Inflammatory macrophage (primary cell): ENCODE measurements at regions not wholly inside any gene's neighbourhood (a gene's known extent, or its start where the extent isn't known, plus 50 kb on each side); places are given as distances from the start of the nearest gene placed in this dataset.
"Not testable (repeated sequence)": the region's sequence is repeated elsewhere in the genome, so short reads cannot be mapped to it uniquely, and the experiment has no call there.

Experiments used
- DNase-seq, 2 donors: peaks; one replicate each; pipeline ENCODE4 v3.0.0-alpha.2; 2020 to 2022

DNA sequence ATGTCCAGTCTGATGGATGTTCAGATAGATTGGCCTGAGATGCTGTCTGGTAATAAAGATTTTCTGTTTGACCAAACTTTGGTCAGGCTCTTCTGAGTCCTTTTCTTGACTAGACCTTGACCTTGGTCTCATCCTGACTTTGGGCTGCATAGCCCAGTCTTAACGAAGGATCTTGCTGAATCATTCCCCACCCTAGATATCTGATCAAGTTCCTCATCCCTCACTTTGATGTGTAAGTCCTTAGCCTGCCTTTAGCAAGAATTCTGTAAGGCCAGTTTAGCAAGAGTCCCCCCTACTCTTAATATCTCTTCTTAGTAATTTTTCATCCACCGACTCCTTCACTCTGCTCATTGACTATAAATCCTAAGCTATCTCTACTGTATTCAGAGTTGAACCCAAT lies 244.4 kb upstream of the JADE1 start:
- no peak for DNase-seq

DNA sequence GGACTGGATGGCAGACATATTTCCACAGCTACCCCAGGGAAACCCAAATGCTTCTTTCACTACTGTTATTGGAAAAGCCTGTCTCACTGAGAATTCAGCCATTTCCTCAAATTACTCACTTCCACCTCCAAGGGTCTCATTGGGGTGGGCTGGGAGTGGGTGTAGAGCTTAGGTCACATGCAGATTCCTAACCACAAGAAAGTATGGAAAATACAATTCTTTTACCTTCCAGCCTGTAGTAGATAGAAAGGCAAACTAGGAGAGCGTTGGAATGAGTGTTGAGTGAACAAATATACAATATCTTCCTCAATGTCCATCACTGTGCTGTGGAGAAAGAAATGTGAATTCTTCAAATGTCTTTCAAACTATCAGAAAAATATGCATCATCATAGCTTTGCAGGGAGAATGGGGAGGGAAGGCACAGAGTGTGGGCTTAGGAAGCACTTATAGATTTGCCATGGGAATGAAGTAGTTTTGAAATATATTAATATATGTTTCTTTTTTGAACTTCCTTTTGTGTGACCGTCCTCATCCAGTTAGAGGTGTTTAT lies 245.3 kb upstream of the JADE1 start:
- DNase-seq = no peak

DNA sequence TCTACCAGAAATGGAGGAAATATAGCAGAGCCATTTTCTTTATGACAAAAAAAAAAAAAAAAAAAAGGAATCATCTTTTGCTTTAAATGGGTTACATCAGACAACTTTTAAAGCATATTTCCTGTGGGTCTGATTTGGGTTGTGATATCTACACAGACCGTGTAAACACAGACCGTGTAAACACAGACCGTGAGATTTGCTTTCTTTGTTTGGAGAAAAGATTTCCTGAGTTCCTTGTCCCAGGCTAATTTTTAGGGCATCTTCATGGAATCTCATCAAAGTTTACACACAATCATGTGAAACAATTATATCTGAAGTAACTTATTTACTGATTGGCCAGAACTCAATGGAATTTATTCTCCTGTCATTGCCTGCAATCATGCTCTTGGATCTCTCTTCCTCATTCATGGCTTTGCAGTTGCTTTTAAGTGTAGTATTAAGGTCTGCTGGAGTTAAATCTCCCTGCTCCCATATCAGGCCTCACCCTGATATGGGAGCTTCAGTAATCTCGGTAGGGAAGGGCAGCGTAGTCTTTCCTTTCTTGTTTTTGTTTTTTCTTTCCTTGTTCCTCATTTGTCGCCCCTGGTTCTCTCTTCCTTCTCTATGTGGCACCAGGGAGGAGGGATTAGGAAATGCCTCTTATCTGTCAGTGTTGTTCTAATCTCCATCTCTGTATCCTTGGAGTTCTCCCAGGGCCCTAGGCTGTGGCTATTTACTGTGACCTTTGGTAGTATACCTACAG lies 248.6 kb upstream of the JADE1 start:
- DNase-seq = peak in 1 of 2 donors; percentile 19

DNA sequence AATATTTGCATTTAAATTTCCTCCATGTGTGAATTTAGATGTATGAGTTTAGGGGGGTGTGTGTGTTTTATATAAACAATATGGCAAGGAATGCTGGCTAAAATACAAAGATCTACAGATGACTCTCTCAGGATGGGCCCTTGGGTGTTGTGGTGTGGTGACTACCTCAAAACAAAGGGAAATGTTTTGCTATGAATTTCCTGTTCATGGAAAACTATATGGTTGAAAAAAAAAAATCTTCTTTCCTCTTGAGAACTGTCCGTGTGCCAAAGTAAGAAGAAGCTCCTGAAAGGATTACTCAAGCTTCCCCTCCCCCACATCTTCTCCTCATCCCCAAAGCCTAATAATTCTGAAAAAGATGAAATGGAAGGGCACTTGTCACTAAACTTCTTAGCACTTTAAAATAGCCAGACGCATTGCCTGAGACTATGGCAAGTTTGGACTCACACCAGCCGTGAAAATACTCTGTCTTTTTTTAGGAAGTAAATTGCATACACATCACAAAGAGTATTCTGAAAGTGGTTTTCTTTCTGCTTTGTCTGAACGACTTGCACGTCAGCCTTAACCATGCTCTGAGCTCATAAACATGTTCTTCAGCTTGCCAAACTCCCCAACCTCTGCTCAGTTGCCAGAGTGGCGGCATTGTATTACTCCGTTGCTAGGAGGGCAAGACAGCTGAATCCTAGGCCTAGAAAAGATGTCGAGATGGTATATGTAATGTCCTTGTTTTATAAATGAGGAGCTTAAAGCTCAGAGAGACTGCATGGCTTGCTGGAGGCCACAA lies 250.4 kb upstream of the JADE1 start:
- DNase-seq = no peak

DNA sequence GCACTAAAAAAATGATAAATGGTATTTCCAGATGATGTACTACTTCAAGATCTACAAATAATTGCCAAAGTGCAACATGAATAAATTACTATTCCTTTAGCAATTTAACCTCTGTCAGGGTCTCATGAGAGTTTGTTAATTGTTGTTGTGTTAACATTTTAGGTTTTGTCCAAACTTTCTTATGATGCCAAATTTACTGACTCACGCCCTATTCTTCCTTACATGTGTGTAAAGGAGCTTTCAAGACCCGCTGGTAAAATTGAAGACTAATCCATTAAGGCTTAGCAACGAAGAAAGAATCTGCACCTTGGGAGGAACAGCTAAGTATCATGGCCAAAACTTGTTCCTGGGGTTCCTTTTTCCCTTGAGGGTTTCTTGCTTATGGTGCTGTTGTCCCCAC lies 252.7 kb upstream of the JADE1 start:
- DNase-seq = no peak

DNA sequence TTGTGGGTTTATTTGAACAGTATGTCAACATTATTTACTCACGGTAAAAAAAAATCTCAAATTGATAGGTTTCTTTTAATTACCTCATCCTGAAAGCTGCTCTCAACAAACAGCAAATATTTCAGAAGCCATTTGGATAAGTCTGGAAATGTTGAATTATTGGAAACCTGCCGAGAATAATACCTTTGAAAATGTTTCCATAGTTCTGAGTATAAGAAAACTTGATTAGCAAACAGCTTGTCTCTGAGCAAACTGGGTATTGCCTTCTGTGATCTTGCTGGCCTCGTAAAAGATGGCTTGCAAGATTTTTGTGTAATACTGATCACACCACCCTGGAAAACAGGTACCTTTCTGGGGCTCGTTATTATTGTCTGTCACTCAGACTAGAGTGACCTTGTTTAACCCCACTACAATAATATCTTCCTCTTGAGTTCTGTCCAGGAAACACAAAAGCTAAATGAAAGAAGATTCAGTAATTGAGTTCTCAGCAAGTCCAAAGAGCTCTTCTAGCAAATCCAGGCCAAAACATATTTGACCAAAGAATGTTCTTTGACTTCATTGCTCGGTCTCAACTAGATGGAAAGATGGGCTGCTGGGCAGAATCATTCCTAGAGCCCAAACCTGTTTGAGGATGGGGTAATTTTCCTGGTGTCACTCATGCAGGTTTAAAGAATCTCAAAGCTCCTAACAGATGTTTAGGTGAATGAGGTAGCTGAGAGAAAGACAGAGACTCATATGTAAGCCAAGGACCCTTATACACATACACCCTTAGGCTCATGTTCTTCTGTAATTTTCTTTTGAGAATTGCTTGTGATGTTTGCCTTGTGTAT lies 255.6 kb upstream of the JADE1 start:
- no peak for DNase-seq

DNA sequence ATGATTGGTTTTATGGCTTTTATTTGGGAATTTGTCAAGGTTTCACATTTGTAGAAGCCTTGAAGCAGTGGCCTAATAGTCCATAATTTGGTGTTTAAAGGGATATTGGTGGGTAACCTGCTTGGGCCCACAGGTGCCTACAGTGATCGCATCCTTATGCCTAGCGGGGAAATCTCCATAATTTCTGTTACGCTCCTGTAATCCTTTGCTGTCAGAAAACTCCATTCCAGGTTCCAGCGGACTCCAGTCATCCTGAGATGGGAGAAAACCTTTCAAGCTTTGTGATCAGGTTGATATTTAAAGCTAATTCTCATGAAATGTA lies 257.0 kb upstream of the JADE1 start:
- no peak for DNase-seq

DNA sequence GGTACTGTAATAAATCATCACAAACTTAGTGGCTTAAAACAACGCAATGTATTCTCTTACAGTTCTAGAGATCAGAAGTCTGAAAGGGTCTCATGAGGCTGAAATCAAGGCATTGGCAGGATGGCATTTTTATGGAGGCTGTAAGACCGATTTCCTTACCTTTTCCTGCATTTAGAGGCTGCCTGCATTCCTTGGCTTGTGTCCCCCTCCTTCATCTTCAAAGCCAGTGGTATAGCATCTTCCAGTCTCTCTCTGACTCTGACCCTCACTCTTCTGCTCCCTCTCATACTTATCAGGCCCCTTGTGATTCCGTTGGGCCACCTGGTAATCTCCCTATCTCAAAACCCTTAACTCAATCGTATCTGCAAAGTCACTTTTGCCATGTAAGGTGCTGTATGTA lies 258.2 kb upstream of the JADE1 start:
- no peak for DNase-seq

DNA sequence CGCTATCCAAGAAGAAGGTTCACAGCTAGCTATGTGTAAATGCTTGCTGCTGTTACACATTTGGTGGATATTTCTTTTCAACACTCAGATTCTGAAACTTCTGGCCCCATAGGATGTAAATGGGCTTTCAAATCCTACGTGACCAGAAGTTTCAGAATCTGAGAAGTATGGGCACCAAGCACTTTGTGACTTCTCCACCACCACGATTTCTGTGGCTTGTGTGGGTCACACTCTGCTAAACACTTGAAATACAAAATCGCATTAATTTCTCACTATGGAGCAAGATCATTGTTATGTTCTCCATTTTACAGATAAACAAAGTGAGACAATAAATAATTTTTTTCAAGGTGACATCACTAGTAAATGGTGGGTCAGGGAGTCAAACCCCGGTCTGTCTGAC lies 259.4 kb upstream of the JADE1 start:
- no peak for DNase-seq

DNA sequence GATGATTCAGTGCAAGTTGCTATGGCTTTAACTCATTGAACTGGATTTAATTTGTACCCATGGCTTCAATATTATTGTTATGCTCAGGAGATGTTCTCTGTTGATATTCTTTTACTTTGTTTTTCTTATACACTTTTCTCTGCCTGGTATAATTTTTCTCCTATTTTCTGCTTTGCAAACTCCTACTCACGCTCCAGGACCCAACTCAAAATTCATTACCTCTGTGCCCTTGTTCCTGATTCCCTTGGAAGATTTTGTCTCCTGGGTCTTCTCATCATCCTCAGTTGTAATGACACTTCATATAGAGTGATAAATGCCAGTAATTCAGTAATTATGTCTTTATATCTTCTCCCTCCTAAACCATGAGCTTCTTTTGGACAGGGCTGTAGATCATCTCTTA lies 259.9 kb upstream of the JADE1 start:
- no peak for DNase-seq

DNA sequence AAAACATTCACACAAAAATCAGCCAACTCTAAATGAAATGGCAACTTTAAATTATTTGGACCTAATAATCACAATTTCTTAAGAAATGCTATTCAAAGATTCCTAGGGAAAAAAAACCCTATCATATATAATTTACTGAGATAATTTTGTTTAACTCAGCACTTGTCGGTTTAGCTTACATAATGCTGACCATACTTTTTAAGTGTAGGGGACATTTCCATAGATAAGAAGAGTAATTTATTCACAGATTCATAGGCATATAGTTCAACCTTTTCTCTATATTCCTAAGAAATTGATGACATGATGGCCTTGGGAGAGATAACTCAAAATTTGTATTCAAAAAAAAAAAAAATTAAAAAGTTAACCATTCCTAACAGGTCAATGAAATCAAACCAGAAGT lies 260.8 kb upstream of the PGRMC2 start:
- DNase-seq = no peak

DNA sequence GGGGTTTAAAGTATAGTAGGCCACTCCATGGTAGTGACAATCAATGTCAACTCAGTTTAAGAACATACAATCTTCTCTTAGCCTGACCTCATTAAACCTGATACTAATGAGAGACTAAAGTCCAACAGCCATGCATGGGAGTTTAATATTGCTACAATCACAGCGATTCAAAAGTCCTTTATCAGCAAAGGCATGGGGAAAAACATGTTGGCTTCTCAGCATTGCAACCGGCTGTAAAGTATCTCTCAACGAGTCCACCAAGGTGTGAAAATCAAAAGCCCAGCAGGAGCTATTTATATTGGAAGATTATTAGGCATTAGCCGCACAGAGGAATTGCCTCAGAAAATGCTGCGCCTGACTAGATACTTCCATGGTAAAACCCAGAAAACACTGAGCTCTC lies 256.7 kb upstream of the PGRMC2 start:
- DNase-seq = no peak

DNA sequence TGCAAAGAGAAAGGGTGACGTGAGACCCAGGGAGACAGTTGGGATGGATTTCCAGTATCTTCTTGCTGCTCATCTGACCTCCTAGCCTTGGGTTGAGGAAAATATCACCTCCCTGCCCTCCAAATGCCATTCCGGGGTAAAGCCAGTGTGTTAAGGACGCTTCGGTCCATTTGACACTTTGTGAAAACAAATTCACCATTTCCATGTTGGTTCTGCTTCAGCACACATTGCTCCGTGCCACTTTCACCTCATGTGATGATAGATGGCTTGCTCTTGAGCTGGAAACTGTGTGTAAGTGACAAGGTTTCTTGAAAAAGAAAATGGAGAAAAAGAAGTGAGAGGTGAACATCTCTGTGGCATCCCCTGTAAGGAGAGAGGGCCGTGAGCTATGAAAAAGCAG lies 256.1 kb upstream of the PGRMC2 start:
- DNase-seq = no peak

DNA sequence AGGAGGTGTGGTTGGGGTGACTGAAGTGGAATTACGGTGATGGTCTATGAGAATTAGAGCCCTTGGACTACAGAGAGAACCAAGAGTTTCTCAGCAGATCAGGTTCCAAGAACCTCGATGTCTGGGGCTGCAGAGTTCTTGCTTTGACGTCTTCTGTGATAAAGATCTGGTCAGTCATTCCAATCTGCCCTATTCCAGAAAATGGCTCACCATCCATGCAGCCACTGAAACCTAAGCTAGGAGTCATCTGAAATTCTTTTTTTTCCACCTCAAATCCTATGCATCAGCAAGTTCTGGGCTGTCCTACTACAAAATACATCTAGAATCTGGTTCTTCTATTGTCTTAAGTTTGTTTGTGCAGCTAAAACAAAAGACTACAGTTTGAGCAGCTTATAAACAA lies 254.4 kb upstream of the PGRMC2 start:
- DNase-seq = no peak

DNA sequence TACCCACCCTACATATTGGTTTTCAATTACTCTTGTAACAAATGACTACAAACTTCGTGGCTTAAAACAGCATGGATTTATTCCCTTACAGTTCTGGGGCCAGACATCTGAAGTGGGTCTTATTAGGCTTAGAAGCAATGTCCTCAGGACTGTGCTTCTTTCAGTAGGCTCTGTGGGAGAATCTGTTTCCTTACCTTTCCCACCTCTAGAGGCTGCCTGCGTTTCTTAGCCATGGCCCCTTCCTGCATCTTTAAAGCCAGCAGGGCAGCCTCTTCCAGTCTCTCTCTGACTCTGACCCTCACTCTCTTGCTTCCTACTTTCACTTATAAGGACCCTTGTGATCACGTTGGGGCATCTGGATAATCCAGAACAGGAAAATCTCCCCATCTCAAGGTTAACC lies 252.5 kb upstream of the PGRMC2 start:
- DNase-seq = no peak

DNA sequence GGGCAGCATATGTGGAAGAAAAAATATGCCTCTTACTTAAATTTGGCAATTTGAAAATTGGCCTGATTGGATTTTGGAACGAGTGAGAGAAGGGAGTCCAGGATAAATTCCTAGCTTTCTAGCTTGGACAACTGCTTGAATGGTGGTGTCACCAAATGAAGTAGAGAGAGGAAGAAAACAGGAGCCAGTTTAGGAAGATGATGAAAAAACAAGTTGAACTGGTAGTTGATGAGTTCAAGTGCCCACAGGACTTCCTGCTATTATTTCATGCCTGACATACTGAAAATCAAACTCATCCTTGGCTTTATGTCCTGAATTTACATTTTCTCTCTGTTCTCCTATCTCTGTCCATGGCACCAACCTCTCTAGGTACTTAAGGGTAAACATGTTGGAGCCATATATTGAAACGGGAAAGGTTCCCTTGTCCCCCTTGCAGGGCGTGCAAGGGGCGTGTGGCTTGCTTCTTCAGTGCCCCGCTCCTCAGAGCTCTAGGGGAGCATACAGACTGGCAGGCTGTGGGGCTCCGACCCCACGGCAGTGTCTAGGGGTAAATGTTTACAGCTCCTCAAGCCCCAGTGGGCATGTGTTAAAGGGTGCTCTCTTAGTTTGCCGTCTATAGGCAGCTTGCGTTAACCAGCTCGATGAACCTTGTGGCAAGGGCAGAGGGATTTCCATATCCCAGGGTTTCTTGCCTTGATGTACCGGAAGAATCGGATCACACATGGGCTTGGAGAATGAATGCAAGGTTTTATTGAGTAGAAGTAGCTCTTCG lies 250.7 kb upstream of the PGRMC2 start:
- no peak for DNase-seq

DNA sequence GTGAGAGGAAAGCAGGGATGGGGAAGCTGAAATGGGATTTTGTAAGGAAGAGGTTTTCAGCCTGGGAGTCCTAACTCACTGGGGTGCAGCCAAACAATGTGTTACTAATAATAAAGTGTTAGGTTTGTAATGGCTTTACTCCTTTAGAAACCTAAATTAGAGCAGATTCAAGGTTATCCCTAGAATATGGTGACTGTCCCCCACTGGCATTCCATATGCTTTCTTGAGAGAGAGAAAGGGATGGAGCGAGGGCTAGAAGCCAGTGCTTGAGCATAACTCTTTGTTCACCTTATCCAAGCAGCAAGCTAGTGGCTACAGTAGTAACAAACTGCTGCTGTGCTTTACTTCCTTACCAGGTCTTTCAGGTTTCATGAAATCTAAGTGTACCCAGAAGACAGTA lies 249.1 kb upstream of the PGRMC2 start:
- no peak for DNase-seq

DNA sequence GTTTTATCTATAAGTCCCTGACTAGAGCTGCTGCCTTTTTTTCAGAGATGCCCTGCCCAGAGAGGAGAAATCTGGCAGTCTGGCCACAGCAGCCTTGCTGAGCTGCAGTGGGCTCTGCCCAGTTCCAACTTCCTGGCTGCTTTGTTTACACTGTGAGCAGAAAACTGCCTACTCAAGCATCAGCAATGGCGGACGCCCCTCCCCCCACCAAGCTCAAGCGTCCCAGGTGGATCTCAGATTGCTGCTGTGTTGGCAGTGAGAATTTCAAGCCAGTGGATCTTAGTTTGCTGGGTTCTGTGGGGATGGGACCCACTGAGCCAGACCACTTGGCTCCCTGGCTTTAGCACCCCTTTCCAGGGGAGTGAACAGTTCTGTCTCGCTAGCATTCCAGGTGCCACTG lies 247.9 kb upstream of the PGRMC2 start:
- DNase-seq = not testable (repeated sequence)

DNA sequence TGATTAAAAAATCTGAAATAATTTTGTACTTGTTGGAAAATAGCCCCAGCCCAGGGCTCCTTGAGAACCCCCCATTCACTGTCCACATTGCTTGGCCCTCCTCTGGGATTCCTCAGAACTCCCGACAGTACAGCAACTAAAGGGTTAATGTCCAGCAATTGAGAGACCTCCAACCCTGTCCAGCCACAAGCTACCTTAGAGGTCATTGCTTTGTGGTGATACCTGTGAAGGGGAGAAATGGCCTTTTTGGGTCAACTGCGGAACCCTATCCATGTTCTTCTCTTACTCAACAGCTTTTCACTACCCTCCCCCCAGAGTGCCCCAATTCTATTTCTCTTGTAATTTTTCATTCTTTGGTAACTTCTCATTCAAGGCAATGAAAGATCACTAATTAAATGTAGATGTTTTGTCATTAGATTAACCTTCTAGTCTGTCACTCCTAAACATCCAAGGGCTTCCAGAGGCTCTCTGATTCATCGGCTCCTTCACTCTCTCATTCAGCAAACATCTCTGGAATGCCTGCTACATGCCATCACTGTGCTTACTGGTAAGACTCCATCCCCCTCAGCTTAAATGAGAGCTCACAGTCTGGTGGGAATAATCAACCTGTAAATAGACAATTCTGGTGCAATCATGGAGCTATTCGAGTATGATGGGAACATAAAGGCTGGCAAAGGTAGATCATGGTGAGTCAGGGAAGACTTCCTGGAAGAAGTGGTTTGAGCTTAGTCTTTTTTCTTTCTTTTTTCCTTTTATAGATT lies 241.4 kb upstream of the PGRMC2 start:
- DNase-seq = no peak

DNA sequence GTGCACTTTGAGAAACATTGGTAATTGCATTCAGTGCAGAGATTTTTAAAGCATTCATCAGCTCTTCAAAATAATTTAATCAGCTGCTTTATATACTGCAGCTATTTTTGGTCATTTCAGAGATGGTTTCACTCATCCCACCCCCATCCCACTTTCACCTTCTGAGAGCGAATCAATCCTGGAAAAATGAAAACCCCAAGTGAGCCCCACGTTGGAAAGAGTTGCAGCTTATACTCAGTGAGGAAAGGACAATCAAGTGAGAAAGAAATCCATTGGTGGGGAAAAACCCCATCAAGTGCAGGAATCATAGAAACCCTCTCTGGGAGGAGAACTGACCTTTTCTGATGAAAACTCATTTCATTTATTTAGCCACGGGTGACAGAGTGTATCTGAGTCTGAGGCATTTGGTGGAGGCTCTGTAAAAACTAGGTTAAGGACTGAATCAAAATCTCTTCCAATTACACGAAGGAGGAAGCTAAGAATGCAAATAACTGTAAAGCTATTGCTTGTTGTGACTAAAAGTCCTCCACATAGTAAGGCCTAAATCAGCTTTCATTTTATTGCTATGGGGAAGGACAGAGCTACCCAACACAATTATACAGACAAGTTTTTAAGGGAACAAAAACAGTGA lies 240.4 kb upstream of the PGRMC2 start:
- no peak for DNase-seq

DNA sequence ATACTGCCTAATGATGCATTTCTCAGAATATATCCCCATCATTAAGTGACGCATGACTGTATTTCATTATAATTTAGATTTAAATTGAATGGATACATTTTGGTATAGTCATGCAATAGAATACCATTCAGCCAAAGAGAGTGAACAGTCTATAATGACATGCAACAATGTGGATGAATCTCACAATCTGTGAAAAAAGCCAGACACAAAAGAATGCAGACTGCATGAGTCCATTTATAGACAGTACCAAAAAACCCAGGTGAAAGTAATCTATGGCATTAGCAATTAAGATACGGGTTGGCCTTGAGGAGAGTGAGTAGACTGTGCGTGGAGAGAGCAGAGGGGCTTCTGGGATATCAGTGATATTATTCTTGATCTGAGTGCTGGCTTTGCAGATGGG lies 239.7 kb upstream of the PGRMC2 start:
- no peak for DNase-seq
